ENCODE measurements at regions not wholly inside any gene's neighbourhood (a gene's known extent, or its start where the extent isn't known, plus 50 kb on each side); places are given as distances from the start of the nearest gene placed in this dataset.

- TF ChIP-seq CTCF (conservative IDR thresholded peaks at IDR 0.05) = no peak
- no peak for TF ChIP-seq ZFX (IDR thresholded peaks at IDR 0.05)
Observed at GRCh38 chr18:75154997-75155396, 53.9 kb downstream of the PTGR3 start.
